Umbilical cord (tissue), 1 donor: ENCODE measurements at regions not wholly inside any gene's neighbourhood (a gene's known extent, or its start where the extent isn't known, plus 50 kb on each side); places are given as distances from the start of the nearest gene placed in this dataset.
"Not testable (repeated sequence)": the region's sequence is repeated elsewhere in the genome, so short reads cannot be mapped to it uniquely, and the experiment has no call there.

Experiments used
- DNase-seq: peaks from one replicate; pipeline ENCODE4 v3.0.0-alpha.2; 2015; ENCODE audit warnings: low spot score

- DNase-seq = no peak
Measured at GRCh38 chr4:60461551-60461950, 738.6 kb upstream of the ADGRL3 start.

DNA sequence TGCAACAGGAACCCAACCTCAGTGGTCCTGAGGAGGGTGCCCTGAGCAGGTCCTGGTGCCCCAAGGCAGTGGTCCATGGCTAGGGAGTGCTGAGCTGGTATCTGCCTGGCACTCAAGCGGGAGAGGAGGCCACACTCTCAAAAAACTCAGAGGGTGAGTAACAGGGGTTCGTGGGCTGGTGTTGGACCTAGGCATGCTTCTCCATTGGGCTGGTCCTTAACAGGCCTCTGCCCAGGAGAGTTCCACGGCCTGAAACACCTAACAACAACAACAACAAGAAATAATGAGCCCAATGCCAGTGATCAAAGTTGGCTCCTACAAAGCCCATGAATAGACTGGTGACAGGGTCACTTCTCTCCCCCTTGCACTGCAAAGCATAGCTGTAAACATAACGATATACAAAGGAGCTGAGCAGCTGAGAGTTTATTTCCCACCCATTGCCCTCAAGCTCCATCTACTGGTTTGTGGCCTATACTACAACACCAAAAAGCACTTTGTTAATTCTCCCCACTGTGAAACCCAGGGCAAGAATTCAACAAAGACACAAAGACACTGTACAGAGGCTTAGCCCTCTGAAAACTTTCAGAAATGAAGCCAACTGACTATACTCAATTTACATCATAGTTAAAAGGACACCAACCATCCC lies 736.1 kb upstream of the ADGRL3 start:
- no peak for DNase-seq

DNA sequence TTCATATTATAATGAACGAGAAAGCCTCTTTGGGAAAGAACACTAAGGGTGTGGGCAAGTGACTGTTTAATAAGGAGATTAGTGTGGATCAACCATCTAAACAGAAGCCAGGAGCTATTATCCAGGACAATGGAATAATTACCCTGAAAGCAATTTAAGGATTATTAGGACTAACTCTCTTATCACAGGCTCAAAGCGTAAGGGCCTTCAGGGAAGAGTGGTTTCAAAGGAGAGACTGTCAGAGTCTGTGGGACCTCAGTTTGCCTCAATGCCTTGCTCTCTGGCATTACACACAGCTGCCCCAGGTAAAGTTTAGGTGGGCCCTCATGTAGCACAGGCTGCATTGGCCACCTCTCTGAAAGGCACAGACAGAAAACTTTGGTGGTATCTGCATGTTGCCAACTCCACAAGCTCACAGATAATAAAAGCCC lies 717.2 kb upstream of the ADGRL3 start:
- DNase-seq = no peak

GRCh38 chr4:60485276-60485675 lies 714.9 kb upstream of the ADGRL3 start:
- no peak for DNase-seq

- DNase-seq = not testable (repeated sequence)
Measured at GRCh38 chr4:60487118-60487761, 712.9 kb upstream of the ADGRL3 start.

GRCh38 chr4:60500810-60501209 lies 699.3 kb upstream of the ADGRL3 start:
- no peak for DNase-seq

DNA sequence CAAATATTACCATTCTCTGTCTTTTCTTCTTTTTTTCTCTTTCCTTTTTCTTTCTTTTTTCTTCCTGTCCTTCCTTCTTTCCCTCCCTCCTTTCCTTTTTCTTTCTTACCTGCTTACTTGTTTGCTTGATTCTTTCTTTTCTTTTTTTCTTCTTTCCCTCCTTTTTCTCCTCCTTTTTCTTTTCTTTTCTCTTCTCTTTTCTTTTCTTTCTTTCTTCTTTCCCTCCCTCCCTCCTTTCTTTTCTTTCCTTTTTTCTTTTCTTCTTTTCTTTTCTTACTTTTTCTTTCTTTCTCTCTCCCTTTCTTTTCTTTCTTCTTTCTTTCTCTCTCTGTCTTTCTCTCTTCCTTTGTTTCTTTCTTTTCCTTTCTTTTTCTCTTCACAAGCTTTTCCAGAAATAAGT lies 697.4 kb upstream of the ADGRL3 start:
- no peak for DNase-seq

GRCh38 chr4:60506061-60506460 lies 694.1 kb upstream of the ADGRL3 start:
- DNase-seq = no peak

DNA sequence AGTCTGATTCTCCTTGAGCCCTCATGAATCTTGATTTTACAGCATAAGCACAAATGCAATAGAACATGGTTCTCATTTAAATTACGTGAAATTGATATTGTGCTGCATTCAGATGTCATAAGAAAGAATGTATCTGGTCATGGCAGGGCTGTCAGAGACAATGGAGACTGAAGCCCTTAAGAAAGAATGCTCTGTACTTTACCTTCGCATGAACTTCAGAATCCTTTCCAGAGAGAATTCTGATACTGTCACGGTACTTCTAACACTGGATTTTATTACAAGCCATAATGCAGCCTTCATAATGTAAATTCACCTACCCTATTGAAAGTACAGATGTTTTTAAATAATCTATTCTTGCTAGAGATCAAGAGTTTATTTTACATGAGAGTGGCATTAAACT lies 677.9 kb upstream of the ADGRL3 start:
- DNase-seq = no peak

- DNase-seq = no peak
Measured at GRCh38 chr4:60531776-60532379, 668.2 kb upstream of the ADGRL3 start.

- peak; percentile 63 for DNase-seq
Measured at GRCh38 chr4:60544981-60545380, 655.1 kb upstream of the ADGRL3 start.

GRCh38 chr4:60562334-60562733 lies 637.8 kb upstream of the ADGRL3 start:
- no peak for DNase-seq

DNA sequence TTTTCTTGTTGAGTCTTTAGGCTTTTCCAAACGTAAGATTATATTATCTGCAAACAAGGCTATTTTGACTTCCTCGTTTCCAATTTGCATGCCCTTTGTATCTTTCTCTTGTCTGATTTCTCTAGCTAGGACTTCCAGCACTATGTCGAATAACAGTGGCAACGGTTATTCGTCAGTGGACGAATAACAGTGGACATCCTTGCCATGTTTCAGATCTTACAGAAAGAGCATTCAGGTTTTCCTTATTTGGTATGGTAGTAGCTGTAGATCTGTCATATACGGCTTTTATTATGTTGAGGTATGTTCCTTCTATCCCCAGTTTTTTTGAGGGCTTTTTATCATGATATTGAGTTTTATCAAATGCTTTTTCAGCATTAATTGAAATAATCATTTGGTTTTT lies 634.6 kb upstream of the ADGRL3 start:
- no peak for DNase-seq

GRCh38 chr4:60575336-60575735 lies 624.8 kb upstream of the ADGRL3 start:
- DNase-seq = no peak

- no peak for DNase-seq
Measured at GRCh38 chr4:60579335-60579734, 620.8 kb upstream of the ADGRL3 start.

DNA sequence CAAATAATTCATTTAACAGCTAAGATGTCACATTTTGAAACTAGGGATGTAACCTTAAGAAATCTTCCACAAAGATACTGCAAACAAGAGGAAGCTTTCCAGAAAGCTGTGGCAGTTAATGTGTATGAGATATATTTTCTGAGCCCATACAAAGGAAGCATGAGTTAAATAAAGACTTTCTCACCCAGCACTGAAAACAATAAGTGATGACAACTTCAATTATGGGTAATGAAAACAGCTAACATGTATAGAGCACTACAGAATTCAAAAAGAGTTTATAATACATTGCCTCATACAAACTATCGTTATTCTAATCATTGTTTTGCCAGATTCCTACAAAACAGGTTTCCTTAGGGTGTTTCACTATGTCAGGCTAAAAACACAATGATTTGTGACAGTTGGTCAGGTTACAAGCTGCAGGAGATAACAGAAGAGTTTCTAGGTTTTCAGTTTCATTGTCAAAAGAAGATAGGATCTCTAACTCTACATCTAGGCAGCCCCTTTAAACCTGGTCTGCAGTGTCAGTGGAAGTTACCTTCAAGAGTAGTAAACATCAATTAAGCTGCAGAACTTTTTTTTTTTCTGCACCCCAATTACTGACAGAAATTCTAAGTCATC lies 618.1 kb upstream of the ADGRL3 start:
- peak; percentile 52 for DNase-seq

DNA sequence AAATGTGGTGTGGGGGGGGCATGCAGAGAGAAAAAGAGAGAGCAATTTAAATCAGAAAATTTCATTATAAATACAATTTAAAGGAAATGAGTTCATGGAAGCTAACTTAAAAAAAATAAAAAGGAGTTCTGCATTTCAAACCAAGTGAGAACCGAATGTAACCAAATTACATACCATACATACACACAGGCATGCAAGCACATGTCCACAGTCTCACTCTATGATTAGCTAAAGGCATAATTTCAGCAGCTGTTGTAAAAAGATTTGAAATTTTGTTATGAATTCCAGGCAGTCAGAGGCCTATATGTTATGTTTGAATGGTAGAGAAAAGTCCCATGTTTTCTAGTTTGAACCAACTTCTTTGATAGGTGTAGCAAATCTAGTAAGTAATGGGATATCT lies 611.6 kb upstream of the ADGRL3 start:
- no peak for DNase-seq

DNA sequence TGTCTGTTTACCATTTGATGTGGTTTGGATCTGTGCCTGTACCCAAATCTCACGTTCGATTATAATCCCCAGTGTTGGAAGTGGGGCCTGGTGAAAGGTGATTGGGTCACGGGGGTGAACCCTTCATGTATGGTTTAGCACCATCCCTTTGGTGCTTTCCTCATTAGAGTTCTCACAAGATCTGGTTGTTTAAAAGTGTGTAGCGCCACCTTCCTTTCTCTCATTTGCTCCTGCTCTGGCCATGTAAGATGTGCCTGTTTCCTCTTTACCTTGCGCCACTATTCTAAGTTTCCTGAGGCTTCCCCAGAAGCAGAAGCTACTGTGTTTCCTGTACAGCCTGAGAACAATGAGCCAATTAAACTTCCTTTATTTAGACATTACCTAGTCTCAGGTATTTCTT lies 610.7 kb upstream of the ADGRL3 start:
- DNase-seq = no peak

GRCh38 chr4:60590116-60590515 lies 610.0 kb upstream of the ADGRL3 start:
- DNase-seq = no peak

DNA sequence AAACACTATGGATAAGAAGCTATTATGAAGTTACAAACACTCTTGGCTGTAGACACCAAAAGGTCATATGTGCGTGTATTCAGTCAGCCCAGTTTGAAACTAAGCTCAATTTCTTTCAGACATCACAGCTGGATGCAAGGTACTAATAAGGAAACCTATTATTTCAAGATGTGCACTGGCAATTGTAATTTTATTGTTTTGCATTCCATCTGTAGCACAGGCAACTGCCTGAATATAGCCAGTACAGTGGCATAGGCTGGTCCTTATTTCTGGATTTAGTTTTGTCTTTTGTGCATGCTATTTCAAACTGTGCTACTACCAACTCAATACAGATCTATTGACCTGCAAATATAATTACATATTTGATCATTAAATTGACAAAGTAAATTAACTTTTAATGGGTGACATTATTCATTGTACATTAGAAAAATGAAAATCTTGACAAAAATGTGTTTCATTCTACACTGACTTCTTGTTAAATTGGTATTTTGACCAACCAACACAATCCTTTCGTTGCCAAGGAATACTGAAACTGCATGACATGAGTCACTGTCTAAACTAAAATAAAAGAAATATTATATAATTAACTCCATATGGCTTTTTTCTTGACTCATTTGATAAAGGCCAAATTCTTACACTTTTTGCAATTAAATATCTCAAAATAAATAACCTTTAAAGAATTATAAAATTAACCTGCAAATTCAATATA lies 594.3 kb upstream of the ADGRL3 start:
- DNase-seq = no peak

GRCh38 chr4:60611762-60612496 lies 588.2 kb upstream of the ADGRL3 start:
- peak; percentile 31 for DNase-seq
